Panc1 (cell line): ENCODE measurements at regions not wholly inside any gene's neighbourhood (a gene's known extent, or its start where the extent isn't known, plus 50 kb on each side); places are given as distances from the start of the nearest gene placed in this dataset.

Experiments
- ATAC-seq: fragments of 200-7000 bp; cut with Tn5 transposase; 2 replicates; pipeline ENCODE4 v1.9.1; 2020; ENCODE audit warnings: mild to moderate bottlenecking, moderate library complexity
- BruUV-seq: library from RNA; stranded (reverse); fragments of 400-500 nt; replicated peaks from 2 replicates; lab custom pipeline; 2021; lab: Mats Ljungman, UMichigan
- CTCF ChIA-PET: fragments of 300-600 bp; sonication (Branson Sonifier 250); formaldehyde crosslinking; loops from one replicate; lab custom pipeline; 2022; ENCODE audit warnings: antibody characterized with exemption; lab: Charles Lee
- POLR2A ChIA-PET: fragments of 300-600 bp; sonication (Branson Sonifier 250); formaldehyde crosslinking; loops from one replicate; lab custom pipeline; 2022; ENCODE audit warnings: antibody characterized with exemption; lab: Charles Lee
- DNase-seq: peaks from one replicate; pipeline ENCODE4 v3.0.0-alpha.2; 2010; ENCODE audit warnings: low read depth, low spot score
- H3K27ac ChIP-seq: 2 replicates; pipeline ENCODE4 v1.5.1; 2011; ENCODE audit warnings: mild to moderate bottlenecking, low read length, inconsistent platforms
- H3K27me3 ChIP-seq: fragments of 200-500 bp; sonication (Bioruptor generic); 2 replicates; pipeline ENCODE4 v1.6.0; 2014; ENCODE audit warnings: low read length, inconsistent platforms; ENCODE audit not compliant: control insufficient read depth, insufficient read depth
- H3K36me3 ChIP-seq: fragments of 200-500 bp; sonication (Bioruptor generic); 2 replicates; pipeline ENCODE4 v1.5.1; 2014; ENCODE audit warnings: inconsistent platforms, mild to moderate bottlenecking, low read length, moderate library complexity; ENCODE audit not compliant: control insufficient read depth, insufficient read depth
- H3K4me1 ChIP-seq: 2 replicates; pipeline ENCODE4 v1.5.1; 2011; ENCODE audit warnings: inconsistent platforms, mild to moderate bottlenecking, low read length, moderate library complexity; ENCODE audit not compliant: control insufficient read depth, insufficient read depth
- H3K4me3 ChIP-seq, 2 experiments: 2 replicates each; pipeline ENCODE4 v1.5.1; 2011 to 2012; ENCODE audit warnings: low read depth in 2 of 2, low read length in 2 of 2, mild to moderate bottlenecking in 2 of 2, inconsistent platforms in 1 of 2, moderate library complexity in 1 of 2
- H3K9me3 ChIP-seq: fragments of 200-500 bp; sonication (Bioruptor generic); 2 replicates; pipeline ENCODE4 v1.5.1; 2014; ENCODE audit warnings: low read depth, mild to moderate bottlenecking, inconsistent platforms, low read length, moderate library complexity; ENCODE audit not compliant: control insufficient read depth, insufficient read depth
- CTCF ChIP-seq: fragments of 450-650 bp; IDR thresholded peaks from 2 replicates; pipeline ENCODE4 v1.5.1; 2017; ENCODE audit warnings: mild to moderate bottlenecking
- POLR2AphosphoS5 ChIP-seq: IDR thresholded peaks from 2 replicates; pipeline ENCODE4 v1.6.1; 2012; ENCODE audit warnings: mild to moderate bottlenecking, low read depth, low read length, moderate library complexity
- SIN3A ChIP-seq: IDR thresholded peaks from 2 replicates; pipeline ENCODE4 v1.6.1; 2012; ENCODE audit warnings: low read depth, mild to moderate bottlenecking, low read length, moderate library complexity, borderline replicate concordance; ENCODE audit not compliant: insufficient read depth
- TCF7L2 ChIP-seq: IDR thresholded peaks from 2 replicates; pipeline ENCODE4 v1.6.1; 2011; ENCODE audit warnings: mild to moderate bottlenecking, low read depth, low read length, inconsistent platforms
- in situ Hi-C: cut with HindIII; loops from 2 replicates; pipeline ENCODE4 v1.10.0; 2016; ENCODE audit warnings: low sequenced_read_pairs, low pct_unique_long_range_greater_than_20kb
- intact Hi-C: fragments of 100-400 bp; cut with micrococcal nuclease; formaldehyde crosslinking; loops from one replicate; pipeline ENCODE4 v1.10.0; 2022; ENCODE audit not compliant: unreplicated experiment
- TF ChIP-seq, protein P1 (sequence below), 2 experiments: IDR thresholded peaks; 2 replicates each; pipeline ENCODE4 v1.6.1; 2011 to 2012; ENCODE audit warnings: low read depth in 2 of 2, control low read depth in 1 of 2, low read length in 1 of 2, mild to moderate bottlenecking in 1 of 2, moderate library complexity in 1 of 2; ENCODE audit not compliant: insufficient read depth in 1 of 2

- ChIA-PET CTCF (interaction anchor here (0.5 kb wide), 1 partner anchor 189 kb away, joined by 10 read pairs; no protein-coding TSS in a partner anchor), POLR2A (no interaction called here)
- Histone ChIP-seq H3K27ac (no peak overlapping the region), H3K4me1 (no peaks in the 10 kb centered on the region), H3K27me3 (no peaks in the 10 kb centered on the region), H3K36me3 (no peaks in the 10 kb centered on the region), H3K4me3 (no peak overlapping the region), H3K9me3 (no peaks in the 10 kb centered on the region)
- intact Hi-C loops, result no loop called here
- DNase-seq (no peak), ATAC-seq (no peak)
- BruUV-seq, result no TSS peak
- TF ChIP-seq POLR2AphosphoS5, result no peak
- TF ChIP-seq, protein P1, sequence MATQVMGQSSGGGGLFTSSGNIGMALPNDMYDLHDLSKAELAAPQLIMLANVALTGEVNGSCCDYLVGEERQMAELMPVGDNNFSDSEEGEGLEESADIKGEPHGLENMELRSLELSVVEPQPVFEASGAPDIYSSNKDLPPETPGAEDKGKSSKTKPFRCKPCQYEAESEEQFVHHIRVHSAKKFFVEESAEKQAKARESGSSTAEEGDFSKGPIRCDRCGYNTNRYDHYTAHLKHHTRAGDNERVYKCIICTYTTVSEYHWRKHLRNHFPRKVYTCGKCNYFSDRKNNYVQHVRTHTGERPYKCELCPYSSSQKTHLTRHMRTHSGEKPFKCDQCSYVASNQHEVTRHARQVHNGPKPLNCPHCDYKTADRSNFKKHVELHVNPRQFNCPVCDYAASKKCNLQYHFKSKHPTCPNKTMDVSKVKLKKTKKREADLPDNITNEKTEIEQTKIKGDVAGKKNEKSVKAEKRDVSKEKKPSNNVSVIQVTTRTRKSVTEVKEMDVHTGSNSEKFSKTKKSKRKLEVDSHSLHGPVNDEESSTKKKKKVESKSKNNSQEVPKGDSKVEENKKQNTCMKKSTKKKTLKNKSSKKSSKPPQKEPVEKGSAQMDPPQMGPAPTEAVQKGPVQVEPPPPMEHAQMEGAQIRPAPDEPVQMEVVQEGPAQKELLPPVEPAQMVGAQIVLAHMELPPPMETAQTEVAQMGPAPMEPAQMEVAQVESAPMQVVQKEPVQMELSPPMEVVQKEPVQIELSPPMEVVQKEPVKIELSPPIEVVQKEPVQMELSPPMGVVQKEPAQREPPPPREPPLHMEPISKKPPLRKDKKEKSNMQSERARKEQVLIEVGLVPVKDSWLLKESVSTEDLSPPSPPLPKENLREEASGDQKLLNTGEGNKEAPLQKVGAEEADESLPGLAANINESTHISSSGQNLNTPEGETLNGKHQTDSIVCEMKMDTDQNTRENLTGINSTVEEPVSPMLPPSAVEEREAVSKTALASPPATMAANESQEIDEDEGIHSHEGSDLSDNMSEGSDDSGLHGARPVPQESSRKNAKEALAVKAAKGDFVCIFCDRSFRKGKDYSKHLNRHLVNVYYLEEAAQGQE (IDR thresholded peaks at IDR 0.05; ENCODE audit: insufficient read depth in 1 of 2, low read depth in 2 of 2, low read length in 1 of 2), result no peak
- TF ChIP-seq TCF7L2, result no peak
- TF ChIP-seq CTCF, result no peak
- no peak for TF ChIP-seq SIN3A
- in situ Hi-C loops, result no loop called here
Observed at GRCh38 chr15:70187331-70187730, 89.6 kb upstream of the TLE3 start.

DNA sequence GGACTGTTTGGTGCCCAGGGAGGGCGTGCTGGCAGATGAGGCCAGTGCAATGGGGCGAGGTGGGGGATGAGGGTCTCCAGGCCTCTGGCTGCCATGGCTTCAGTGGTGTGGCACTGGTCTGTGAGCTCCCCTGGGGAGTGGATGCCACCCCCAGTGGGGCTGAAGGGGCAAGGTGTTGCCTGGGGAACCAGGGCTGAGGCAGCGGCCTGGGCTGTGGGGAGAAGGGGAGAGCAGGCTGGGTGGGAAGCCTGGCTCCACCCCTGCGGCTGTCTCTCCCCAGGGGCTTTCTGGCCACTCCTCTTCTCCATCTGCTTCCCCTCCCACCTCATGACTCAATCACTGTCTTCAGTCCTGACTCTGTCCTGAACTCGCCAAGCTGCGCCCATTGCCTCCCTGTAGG lies 88.4 kb upstream of the TLE3 start:
- TF ChIP-seq TCF7L2, result no peak
- TF ChIP-seq, protein P1 (IDR thresholded peaks at IDR 0.05; ENCODE audit: insufficient read depth in 1 of 2, low read depth in 2 of 2, low read length in 1 of 2), result no peak
- TF ChIP-seq SIN3A, result no peak
- no peak for TF ChIP-seq CTCF
- TF ChIP-seq POLR2AphosphoS5, result no peak

More for the DNA sequence above, 88.4 kb upstream of the TLE3 start:
- H3K36me3 ChIP-seq, result no peaks in the 10 kb centered on the region
- H3K4me1 ChIP-seq, result no peaks in the 10 kb centered on the region
- in situ Hi-C loops, result no loop called here
- BruUV-seq, result no TSS peak
- ChIA-PET CTCF (no interaction called here), POLR2A (no interaction called here)
- no peak overlapping the region for H3K27ac ChIP-seq
- H3K9me3 ChIP-seq, result no peaks in the 10 kb centered on the region
- ATAC-seq (no peak; the same call in 1 of the 2 replicates), DNase-seq (no peak)
- H3K4me3 ChIP-seq, result no peak overlapping the region
- H3K27me3 ChIP-seq, result no peaks in the 10 kb centered on the region
- intact Hi-C loops, result no loop called here
